AG08395 (cell line): ENCODE measurements at regions not wholly inside any gene's neighbourhood (a gene's known extent, or its start where the extent isn't known, plus 50 kb on each side); places are given as distances from the start of the nearest gene placed in this dataset.

Source experiments
- DNase-seq: peaks from one replicate; pipeline ENCODE4 v3.0.0; 2012; ENCODE audit warnings: mixed read lengths, low spot score

DNA sequence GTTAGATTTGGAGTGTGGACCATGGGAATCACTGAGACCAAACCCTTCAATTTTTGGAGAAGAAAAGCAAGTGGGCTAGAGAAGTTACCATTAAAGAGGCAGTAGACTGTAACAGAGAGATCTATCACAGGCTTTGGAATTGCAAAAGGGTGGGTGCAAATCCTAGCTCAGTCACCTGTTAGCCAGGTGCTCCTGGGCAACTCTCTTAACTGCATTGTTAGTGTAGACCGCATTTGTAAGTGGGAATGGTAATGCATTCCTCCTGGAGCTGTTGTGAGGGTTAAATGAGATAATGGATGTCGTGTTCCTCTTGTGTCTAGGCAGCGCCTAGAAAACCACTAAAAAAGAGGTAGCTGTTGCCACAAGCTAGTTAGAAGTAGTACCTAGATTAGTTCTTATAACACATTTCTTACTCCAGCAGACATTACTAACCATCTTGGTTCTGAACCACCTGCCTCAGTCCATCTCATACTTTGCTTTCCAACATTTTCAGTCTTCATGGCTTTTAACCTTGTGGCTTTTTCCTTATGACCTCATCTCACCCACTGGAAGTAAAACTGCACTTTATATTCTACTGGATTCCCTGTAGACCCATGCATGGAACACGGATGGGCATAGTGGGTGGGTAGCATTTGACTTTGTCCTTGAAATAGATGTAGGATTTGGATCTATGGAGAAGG is 153.0 kb downstream of the HIPK3 start:
- DNase-seq = no peak
